ENCODE measurements at regions not wholly inside any gene's neighbourhood (a gene's known extent, or its start where the extent isn't known, plus 50 kb on each side); places are given as distances from the start of the nearest gene placed in this dataset.

DNA sequence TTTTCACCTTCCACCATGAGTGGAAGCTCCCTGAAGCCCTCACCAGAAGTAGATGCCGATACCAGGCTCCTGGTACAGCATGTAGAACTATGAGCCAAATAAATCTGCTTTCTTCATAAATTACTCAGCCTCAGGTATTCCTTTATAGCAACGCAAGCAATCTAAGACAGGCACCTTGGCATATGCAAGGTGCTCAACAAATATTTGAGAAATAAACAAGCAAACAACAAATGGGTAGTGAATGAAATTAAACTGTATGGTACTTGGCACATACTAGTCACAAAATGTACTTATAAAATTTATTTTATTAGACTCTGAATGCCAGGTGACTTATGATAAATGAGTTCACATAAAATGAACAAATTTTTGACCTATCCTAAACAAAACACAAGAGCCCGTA, 220.3 kb downstream of the MAFB start:
- Histone ChIP-seq H3K27me3 (ENCODE audit: control insufficient read depth in 5 of 5, insufficient read depth in 4 of 5, low read length in 5 of 5) (no peaks in the 10 kb centered on the region), H3K4me3 (ENCODE audit: low read depth in 1 of 5, low read length in 5 of 5) (no peak overlapping the region), H3K9ac (ENCODE audit: low read length in 5 of 5) (no peak overlapping the region), H3K9me3 (ENCODE audit: control insufficient read depth in 5 of 5, low read length in 5 of 5) (no peaks in the 10 kb centered on the region), H3K4me1 (ENCODE audit: control insufficient read depth in 5 of 5, insufficient read depth in 5 of 5, low read length in 5 of 5) (peaks cover 0 to 30% (median 17%) of the 10 kb centered on the region in 5 donors), H3K36me3 (ENCODE audit: control insufficient read depth in 5 of 5, insufficient read depth in 5 of 5, low read length in 5 of 5) (no peaks in the 10 kb centered on the region), H3K27ac (ENCODE audit: low read depth, low read length) (no peak overlapping the region)

DNA sequence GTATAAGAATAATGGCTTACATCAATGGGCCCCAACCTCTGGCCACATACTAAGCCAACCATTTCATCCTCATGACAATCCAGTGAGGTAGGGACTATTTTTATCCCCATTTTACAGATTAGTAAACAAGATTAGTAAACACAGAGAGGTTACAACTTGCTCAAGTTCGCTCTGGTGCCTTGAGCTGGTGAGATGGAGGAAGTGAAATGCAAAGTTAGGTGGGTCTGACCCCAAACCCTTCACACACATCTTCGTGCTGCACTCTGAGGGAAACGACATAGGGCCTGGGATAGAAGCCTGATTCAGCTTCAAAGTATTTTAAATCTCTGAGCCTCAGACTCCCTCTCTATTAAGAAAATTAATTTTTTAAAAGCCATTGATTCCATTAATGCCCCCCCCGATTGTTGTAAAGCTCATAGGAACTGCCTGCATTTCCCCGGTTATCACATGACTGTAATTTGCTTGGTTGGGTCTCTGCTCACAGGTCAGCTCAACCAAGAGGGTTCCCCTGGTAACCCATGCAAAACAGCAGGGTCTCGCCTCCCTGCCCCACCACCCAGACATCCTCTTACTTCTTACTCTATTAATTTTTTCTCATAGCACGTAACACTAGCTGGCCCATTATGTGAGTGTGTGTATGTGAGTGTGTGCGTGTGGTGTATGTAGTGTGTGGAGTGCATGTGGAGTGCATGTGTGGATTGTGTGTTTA, 221.2 kb downstream of the MAFB start:
- H3K36me3 ChIP-seq (ENCODE audit: control insufficient read depth in 5 of 5, insufficient read depth in 5 of 5, low read length in 5 of 5) = no peaks in the 10 kb centered on the region
- H3K27ac ChIP-seq (ENCODE audit: low read depth, low read length) = no peak overlapping the region
- H3K27me3 ChIP-seq (ENCODE audit: control insufficient read depth in 5 of 5, insufficient read depth in 4 of 5, low read length in 5 of 5) = no peaks in the 10 kb centered on the region
- H3K4me1 ChIP-seq (ENCODE audit: control insufficient read depth in 5 of 5, insufficient read depth in 5 of 5, low read length in 5 of 5) = peaks cover 0 to 30% (median 17%) of the 10 kb centered on the region in 5 donors
- no peaks in the 10 kb centered on the region for H3K9me3 ChIP-seq (ENCODE audit: control insufficient read depth in 5 of 5, low read length in 5 of 5)
- no peak overlapping the region for H3K9ac ChIP-seq (ENCODE audit: low read length in 5 of 5)
- H3K4me3 ChIP-seq (ENCODE audit: low read depth in 1 of 5, low read length in 5 of 5) = no peak overlapping the region

DNA sequence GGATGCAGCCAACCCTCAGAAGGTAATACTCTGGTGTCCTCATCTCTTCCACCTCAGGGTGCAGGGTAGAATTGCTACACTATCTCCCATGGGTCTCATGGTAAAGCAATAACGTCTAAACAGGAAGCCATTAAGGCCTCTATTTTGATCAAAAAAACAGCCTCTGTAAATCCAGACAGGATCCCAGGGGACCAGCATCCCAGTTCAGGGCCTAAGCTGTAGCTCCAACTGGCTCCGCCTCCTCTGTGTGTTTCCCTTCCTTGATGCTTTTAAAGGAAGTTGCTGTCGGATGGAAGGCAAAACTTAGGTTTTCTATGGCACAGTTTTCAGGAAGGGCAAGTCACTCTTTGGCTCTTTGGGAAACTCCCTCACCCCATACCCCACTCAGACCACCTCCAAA, 222.0 kb downstream of the MAFB start:
- Histone ChIP-seq H3K9ac (ENCODE audit: low read length in 5 of 5) (no peak overlapping the region), H3K27ac (ENCODE audit: low read depth, low read length) (no peak overlapping the region), H3K36me3 (ENCODE audit: control insufficient read depth in 5 of 5, insufficient read depth in 5 of 5, low read length in 5 of 5) (no peaks in the 10 kb centered on the region), H3K9me3 (ENCODE audit: control insufficient read depth in 5 of 5, low read length in 5 of 5) (no peaks in the 10 kb centered on the region), H3K4me1 (ENCODE audit: control insufficient read depth in 5 of 5, insufficient read depth in 5 of 5, low read length in 5 of 5) (peaks cover 0 to 30% (median 17%) of the 10 kb centered on the region in 5 donors), H3K27me3 (ENCODE audit: control insufficient read depth in 5 of 5, insufficient read depth in 4 of 5, low read length in 5 of 5) (no peaks in the 10 kb centered on the region), H3K4me3 (ENCODE audit: low read depth in 1 of 5, low read length in 5 of 5) (no peak overlapping the region)

GRCh38 chr20:40464731-40465208, 224.3 kb downstream of the MAFB start:
- Histone ChIP-seq H3K9me3 (ENCODE audit: control insufficient read depth in 5 of 5, low read length in 5 of 5) (no peaks in the 10 kb centered on the region), H3K9ac (ENCODE audit: low read length in 5 of 5) (no peak overlapping the region), H3K27ac (ENCODE audit: low read depth, low read length) (peak overlapping the region; percentile 13), H3K36me3 (ENCODE audit: control insufficient read depth in 5 of 5, insufficient read depth in 5 of 5, low read length in 5 of 5) (no peaks in the 10 kb centered on the region), H3K27me3 (ENCODE audit: control insufficient read depth in 5 of 5, insufficient read depth in 4 of 5, low read length in 5 of 5) (no peaks in the 10 kb centered on the region), H3K4me1 (ENCODE audit: control insufficient read depth in 5 of 5, insufficient read depth in 5 of 5, low read length in 5 of 5) (peaks cover 0 to 12% (median 0%) of the 10 kb centered on the region in 5 donors), H3K4me3 (ENCODE audit: low read depth in 1 of 5, low read length in 5 of 5) (no peak overlapping the region)

DNA sequence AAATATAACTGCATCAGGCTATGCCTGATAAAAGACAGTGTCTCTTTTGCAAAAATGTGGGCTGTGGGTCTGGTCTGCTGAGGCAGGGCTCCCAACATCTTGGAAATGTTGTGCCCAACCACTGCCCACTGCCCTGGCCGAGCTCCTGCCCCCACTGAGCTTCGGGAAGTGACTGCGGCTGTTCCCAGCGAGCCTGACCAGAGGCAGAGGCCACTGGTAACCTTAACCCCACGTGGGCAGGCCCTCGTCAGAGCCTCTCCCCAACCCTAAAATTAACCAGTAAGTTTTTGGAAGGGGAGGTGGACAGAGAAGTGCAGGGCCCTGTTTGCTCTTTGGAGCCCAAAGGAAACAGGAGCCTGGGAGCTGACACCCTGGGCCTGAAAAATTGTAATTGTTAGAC, 225.9 kb downstream of the MAFB start:
- Histone ChIP-seq H3K4me3 (ENCODE audit: low read depth in 1 of 5, low read length in 5 of 5) (no peak overlapping the region), H3K36me3 (ENCODE audit: control insufficient read depth in 5 of 5, insufficient read depth in 5 of 5, low read length in 5 of 5) (no peaks in the 10 kb centered on the region), H3K9ac (ENCODE audit: low read length in 5 of 5) (no peak overlapping the region), H3K4me1 (ENCODE audit: control insufficient read depth in 5 of 5, insufficient read depth in 5 of 5, low read length in 5 of 5) (peaks cover 0 to 11% (median 0%) of the 10 kb centered on the region in 5 donors), H3K27ac (ENCODE audit: low read depth, low read length) (no peak overlapping the region), H3K27me3 (ENCODE audit: control insufficient read depth in 5 of 5, insufficient read depth in 4 of 5, low read length in 5 of 5) (no peaks in the 10 kb centered on the region), H3K9me3 (ENCODE audit: control insufficient read depth in 5 of 5, low read length in 5 of 5) (no peaks in the 10 kb centered on the region)

GRCh38 chr20:40462566-40462965, 226.5 kb downstream of the MAFB start:
- no peaks in the 10 kb centered on the region for H3K36me3 ChIP-seq (ENCODE audit: control insufficient read depth in 5 of 5, insufficient read depth in 5 of 5, low read length in 5 of 5)
- no peak overlapping the region for H3K9ac ChIP-seq (ENCODE audit: low read length in 5 of 5)
- no peak overlapping the region for H3K4me3 ChIP-seq (ENCODE audit: low read depth in 1 of 5, low read length in 5 of 5)
- H3K27me3 ChIP-seq (ENCODE audit: control insufficient read depth in 5 of 5, insufficient read depth in 4 of 5, low read length in 5 of 5) = no peaks in the 10 kb centered on the region
- peaks cover 0 to 11% (median 0%) of the 10 kb centered on the region in 5 donors for H3K4me1 ChIP-seq (ENCODE audit: control insufficient read depth in 5 of 5, insufficient read depth in 5 of 5, low read length in 5 of 5)
- H3K9me3 ChIP-seq (ENCODE audit: control insufficient read depth in 5 of 5, low read length in 5 of 5) = no peaks in the 10 kb centered on the region
- H3K27ac ChIP-seq (ENCODE audit: low read depth, low read length) = no peak overlapping the region

DNA sequence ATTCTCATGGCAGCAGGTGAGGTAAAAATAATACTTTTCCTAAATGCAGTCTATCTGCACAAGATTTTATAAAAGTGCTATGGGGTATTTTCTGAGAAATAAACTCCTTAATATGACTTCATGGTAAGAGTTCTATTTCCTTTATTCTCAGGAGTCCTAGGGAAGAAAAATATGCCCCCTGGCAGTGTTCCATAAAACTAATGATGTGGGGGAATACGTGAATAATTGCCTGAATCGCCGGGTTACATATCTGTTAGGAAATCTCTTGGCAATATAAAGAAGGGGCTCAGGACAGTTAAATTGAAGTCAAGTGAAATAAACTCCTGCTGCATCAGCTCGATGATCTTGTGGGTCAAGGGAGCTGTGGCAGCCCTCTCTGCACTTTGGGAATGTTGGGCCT, 229.7 kb downstream of the MAFB start:
- Histone ChIP-seq H3K9ac (ENCODE audit: low read length in 5 of 5) (no peak overlapping the region), H3K27ac (ENCODE audit: low read depth, low read length) (no peak overlapping the region), H3K9me3 (ENCODE audit: control insufficient read depth in 5 of 5, low read length in 5 of 5) (no peaks in the 10 kb centered on the region), H3K4me3 (ENCODE audit: low read depth in 1 of 5, low read length in 5 of 5) (no peak overlapping the region), H3K4me1 (ENCODE audit: control insufficient read depth in 5 of 5, insufficient read depth in 5 of 5, low read length in 5 of 5) (peaks cover 0 to 2% (median 0%) of the 10 kb centered on the region in 5 donors), H3K36me3 (ENCODE audit: control insufficient read depth in 5 of 5, insufficient read depth in 5 of 5, low read length in 5 of 5) (no peaks in the 10 kb centered on the region), H3K27me3 (ENCODE audit: control insufficient read depth in 5 of 5, insufficient read depth in 4 of 5, low read length in 5 of 5) (no peaks in the 10 kb centered on the region)

DNA sequence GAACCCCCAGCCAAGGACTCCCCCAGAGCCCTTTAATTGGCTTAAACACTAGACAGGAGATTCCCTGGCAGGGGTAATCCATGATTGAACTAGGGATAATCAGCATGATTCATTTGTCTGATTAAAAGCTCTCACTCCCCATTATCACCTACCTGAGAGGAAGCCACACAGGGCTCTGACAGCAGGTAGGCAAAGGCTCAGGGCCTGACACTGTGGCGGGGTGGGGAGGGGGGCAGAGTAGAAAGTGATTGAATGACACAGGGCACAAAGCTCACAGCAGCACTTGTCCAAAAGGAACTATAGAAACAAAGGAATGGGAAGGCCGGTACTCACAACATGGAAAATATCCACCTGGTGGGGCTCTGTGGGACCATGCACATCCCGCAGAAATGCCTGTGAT, 231.6 kb downstream of the MAFB start:
- no peak overlapping the region for H3K4me3 ChIP-seq (ENCODE audit: low read depth in 1 of 5, low read length in 5 of 5)
- H3K4me1 ChIP-seq (ENCODE audit: control insufficient read depth in 5 of 5, insufficient read depth in 5 of 5, low read length in 5 of 5) = no peaks in the 10 kb centered on the region
- H3K36me3 ChIP-seq (ENCODE audit: control insufficient read depth in 5 of 5, insufficient read depth in 5 of 5, low read length in 5 of 5) = no peaks in the 10 kb centered on the region
- peaks cover 0 to 3% (median 0%) of the 10 kb centered on the region in 5 donors for H3K9me3 ChIP-seq (ENCODE audit: control insufficient read depth in 5 of 5, low read length in 5 of 5)
- H3K27me3 ChIP-seq (ENCODE audit: control insufficient read depth in 5 of 5, insufficient read depth in 4 of 5, low read length in 5 of 5) = no peaks in the 10 kb centered on the region
- H3K27ac ChIP-seq (ENCODE audit: low read depth, low read length) = no peak overlapping the region
- no peak overlapping the region for H3K9ac ChIP-seq (ENCODE audit: low read length in 5 of 5)

DNA sequence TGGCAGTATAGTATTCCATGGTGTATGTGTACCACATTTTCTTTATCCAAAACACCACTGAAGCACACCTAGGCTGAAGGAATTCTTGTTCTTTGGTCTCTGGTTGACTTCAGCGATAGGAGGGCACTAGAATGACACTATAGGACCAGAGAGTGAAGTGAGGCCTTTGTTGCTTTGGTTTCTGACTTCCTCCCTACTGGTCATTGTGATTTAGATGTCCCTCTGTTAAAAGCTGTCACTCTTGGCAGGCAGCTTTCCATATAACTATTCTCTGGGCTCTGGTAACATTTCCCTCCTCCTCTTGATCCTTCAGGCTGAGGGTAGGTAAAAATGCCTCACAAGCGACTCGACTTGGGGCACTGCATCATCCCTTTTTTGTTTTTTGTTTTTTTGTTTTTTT, 236.3 kb downstream of the MAFB start:
- peaks cover 0 to 2% (median 0%) of the 10 kb centered on the region in 5 donors for H3K27me3 ChIP-seq (ENCODE audit: control insufficient read depth in 5 of 5, insufficient read depth in 4 of 5, low read length in 5 of 5)
- H3K9ac ChIP-seq (ENCODE audit: low read length in 5 of 5) = no peak overlapping the region
- no peak overlapping the region for H3K4me3 ChIP-seq (ENCODE audit: low read depth in 1 of 5, low read length in 5 of 5)
- H3K36me3 ChIP-seq (ENCODE audit: control insufficient read depth in 5 of 5, insufficient read depth in 5 of 5, low read length in 5 of 5) = no peaks in the 10 kb centered on the region
- H3K27ac ChIP-seq (ENCODE audit: low read depth, low read length) = no peak overlapping the region
- H3K4me1 ChIP-seq (ENCODE audit: control insufficient read depth in 5 of 5, insufficient read depth in 5 of 5, low read length in 5 of 5) = no peaks in the 10 kb centered on the region
- H3K9me3 ChIP-seq (ENCODE audit: control insufficient read depth in 5 of 5, low read length in 5 of 5) = peaks cover 0 to 4% (median 0%) of the 10 kb centered on the region in 5 donors

DNA sequence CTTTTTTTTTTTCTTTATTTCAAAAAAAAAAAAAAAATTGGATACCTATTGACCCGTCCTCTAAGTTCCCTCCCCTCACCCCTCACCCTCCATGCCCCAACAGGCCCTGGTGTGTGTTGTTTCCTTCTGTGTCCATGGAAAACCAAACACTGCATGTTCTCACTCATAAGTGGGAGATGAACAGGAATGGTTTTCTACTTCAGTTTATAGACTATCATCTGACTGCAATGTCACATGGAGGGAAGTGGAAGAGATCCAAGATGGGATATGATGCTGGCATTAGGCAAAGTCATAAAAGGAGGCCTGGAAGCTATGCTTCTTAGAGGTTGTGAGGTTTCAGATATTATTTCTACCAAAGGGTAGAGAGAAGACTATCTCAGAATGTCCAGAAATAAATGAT, 237.5 kb downstream of the MAFB start:
- H3K4me3 ChIP-seq (ENCODE audit: low read depth in 1 of 5, low read length in 5 of 5) = no peak overlapping the region
- peaks cover 0 to 4% (median 0%) of the 10 kb centered on the region in 5 donors for H3K9me3 ChIP-seq (ENCODE audit: control insufficient read depth in 5 of 5, low read length in 5 of 5)
- H3K9ac ChIP-seq (ENCODE audit: low read length in 5 of 5) = no peak overlapping the region
- no peaks in the 10 kb centered on the region for H3K36me3 ChIP-seq (ENCODE audit: control insufficient read depth in 5 of 5, insufficient read depth in 5 of 5, low read length in 5 of 5)
- no peaks in the 10 kb centered on the region for H3K4me1 ChIP-seq (ENCODE audit: control insufficient read depth in 5 of 5, insufficient read depth in 5 of 5, low read length in 5 of 5)
- H3K27me3 ChIP-seq (ENCODE audit: control insufficient read depth in 5 of 5, insufficient read depth in 4 of 5, low read length in 5 of 5) = peaks cover 0 to 4% (median 0%) of the 10 kb centered on the region in 5 donors
- H3K27ac ChIP-seq (ENCODE audit: low read depth, low read length) = no peak overlapping the region

Data from subcutaneous abdominal adipose tissue (tissue), 5 donors.